ENCODE measurements at regions not wholly inside any gene's neighbourhood (a gene's known extent, or its start where the extent isn't known, plus 50 kb on each side); places are given as distances from the start of the nearest gene placed in this dataset.

DNA sequence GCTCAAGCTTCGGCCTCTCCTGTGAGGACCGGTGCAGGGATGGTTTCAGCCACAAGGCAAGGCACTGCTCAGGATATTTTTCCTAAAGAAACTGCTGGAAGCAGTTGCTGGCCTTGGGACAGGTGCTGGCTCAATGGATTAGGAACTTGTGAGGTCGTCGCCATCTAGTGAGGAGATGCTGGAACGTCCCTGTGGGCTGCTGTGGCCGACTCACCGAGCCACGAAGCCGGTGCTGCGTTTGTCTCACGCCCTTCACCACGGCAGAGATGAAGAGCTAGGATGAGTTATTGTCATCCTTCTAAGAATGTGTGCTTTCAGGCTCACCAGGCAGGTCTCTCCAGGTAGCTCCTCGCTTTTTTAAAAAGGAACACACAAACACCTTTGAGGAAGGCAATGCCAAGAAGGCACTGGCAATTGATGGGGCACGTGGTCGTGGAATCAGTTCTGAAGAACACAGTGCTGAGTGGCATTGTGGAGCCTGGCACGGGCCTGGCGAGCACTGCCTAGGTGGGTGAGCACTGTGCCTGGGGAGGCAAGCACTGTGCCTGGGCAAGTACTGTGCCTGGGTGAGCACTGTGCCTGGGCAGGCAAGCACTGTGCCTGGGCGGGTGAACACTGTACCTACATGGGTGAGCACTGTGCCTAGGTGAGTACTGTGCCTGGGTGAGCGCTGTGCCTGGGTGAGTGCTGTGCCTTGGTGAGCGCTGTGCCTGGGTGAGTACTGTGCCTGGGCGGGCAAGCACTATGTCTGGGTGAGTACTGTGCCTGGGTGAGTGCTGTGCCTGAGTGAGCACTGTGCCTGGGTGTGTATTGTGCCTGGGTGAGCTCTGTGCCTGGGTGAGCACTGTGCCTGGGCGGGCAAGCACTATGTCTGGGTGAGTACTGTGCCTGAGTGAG is 140.4 kb downstream of the TEX29 start:
- Histone ChIP-seq H3K9me3 (ENCODE audit: low read depth) (no peaks in the 10 kb centered on the region), H3K27ac (no peak overlapping the region), H3K4me1 (ENCODE audit: low read depth) (no peaks in the 10 kb centered on the region), H3K36me3 (no peaks in the 10 kb centered on the region), H3K4me3 (no peak overlapping the region), H3K27me3 (peaks cover 28% of the 10 kb centered on the region)
- TF ChIP-seq, protein P1, sequence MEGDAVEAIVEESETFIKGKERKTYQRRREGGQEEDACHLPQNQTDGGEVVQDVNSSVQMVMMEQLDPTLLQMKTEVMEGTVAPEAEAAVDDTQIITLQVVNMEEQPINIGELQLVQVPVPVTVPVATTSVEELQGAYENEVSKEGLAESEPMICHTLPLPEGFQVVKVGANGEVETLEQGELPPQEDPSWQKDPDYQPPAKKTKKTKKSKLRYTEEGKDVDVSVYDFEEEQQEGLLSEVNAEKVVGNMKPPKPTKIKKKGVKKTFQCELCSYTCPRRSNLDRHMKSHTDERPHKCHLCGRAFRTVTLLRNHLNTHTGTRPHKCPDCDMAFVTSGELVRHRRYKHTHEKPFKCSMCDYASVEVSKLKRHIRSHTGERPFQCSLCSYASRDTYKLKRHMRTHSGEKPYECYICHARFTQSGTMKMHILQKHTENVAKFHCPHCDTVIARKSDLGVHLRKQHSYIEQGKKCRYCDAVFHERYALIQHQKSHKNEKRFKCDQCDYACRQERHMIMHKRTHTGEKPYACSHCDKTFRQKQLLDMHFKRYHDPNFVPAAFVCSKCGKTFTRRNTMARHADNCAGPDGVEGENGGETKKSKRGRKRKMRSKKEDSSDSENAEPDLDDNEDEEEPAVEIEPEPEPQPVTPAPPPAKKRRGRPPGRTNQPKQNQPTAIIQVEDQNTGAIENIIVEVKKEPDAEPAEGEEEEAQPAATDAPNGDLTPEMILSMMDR (IDR thresholded peaks at IDR 0.05; ENCODE audit: low read depth, low read length) = peak; percentile 34
- peak; percentile 41 to 66 for DNase-seq (ENCODE audit: low read depth in 1 of 2, low spot score in 1 of 2)

DNA sequence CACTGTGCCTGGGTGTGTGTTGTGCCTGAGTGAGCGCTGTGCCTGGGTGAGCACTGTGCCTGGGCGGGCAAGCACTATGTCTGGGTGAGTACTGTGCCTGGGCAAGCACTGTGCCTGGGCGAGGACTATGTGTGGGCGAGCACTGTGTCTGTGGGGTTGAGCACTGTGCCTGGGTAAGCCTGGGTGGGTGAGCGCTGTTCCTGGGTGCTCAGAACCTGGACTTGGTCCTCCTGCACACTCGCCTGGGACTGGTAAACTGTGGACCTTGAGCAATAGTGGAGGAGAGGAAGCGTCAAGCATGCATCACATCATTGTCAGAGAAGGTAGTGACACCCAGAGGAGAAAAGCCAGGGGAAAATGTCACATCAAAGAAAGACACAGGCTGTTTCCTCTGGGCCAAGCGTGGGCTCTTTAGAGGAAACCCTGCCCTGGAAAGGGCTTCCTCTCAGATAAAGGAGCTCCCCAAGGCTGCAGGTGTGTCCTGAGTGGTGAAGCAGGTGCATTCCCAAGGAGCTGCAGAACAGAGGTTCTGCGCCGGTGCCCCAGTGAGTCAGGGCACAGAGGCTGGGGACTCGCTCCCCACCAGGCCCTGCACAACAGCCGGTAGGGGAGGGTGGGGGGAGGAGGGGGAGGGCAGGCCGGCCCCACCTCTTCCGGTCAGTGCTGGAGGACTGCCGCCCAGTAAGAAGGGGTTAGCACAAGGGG is 141.2 kb downstream of the TEX29 start:
- H3K27me3 ChIP-seq = peaks cover 28% of the 10 kb centered on the region
- H3K27ac ChIP-seq = no peak overlapping the region
- no peaks in the 10 kb centered on the region for H3K9me3 ChIP-seq (ENCODE audit: low read depth)
- DNase-seq (ENCODE audit: low read depth in 1 of 2, low spot score in 1 of 2) = no peak
- TF ChIP-seq, protein P1 (IDR thresholded peaks at IDR 0.05; ENCODE audit: low read depth, low read length) = no peak
- H3K4me1 ChIP-seq (ENCODE audit: low read depth) = no peaks in the 10 kb centered on the region
- H3K4me3 ChIP-seq = no peak overlapping the region
- no peaks in the 10 kb centered on the region for H3K36me3 ChIP-seq

DNA sequence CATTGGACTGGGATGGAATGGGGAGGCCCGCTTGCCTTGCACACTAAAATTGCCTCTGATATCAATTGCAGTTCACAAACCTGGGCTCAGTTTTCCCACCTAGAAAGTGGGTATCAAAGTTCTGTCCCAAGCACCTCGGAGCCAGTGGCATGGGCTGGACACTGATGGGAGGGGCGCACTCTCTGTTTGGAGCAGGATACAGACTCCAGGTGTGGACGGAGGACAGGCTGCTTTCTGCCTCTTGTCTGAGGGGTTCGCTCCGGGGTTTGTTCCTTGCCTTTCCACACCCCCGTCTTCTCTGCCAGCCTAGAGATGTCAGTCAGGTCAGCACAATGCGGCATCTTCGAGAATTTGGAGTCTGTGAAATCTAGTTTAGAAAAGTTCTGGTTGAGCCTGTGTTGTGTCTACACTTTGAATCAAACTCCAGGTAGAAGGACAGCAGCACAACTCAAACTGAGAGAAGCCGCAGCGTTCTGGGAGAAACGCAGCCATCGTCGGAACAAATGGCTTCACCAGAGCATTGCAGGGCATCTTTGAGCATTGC is 141.9 kb downstream of the TEX29 start:
- DNase-seq (ENCODE audit: low read depth in 1 of 2, low spot score in 1 of 2) = no peak
- Histone ChIP-seq H3K4me1 (ENCODE audit: low read depth) (no peaks in the 10 kb centered on the region), H3K9me3 (ENCODE audit: low read depth) (no peaks in the 10 kb centered on the region), H3K27me3 (peaks cover 28% of the 10 kb centered on the region), H3K27ac (no peak overlapping the region), H3K4me3 (no peak overlapping the region), H3K36me3 (no peaks in the 10 kb centered on the region)
- TF ChIP-seq, protein P1 (IDR thresholded peaks at IDR 0.05; ENCODE audit: low read depth, low read length) = no peak

DNA sequence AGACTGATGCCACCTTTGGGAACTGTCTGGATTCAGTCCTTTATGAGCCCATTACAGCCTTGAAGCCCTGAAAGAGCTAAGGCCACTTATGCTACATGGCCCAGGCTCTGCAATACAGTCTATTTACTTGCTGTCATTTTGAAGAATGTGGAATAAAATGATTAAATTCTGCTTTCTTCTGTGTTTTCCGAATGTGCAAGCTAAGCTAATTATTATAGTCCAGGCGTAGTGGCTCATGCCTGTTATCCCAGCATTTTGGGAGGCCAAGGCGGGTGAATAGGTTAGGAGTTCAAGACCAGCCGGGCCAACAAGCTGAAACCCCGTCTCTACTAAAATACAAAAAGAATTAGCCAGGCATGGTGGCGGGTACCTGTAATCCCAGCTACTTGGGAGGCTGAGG is 142.5 kb downstream of the TEX29 start:
- no peak overlapping the region for H3K4me3 ChIP-seq
- TF ChIP-seq, protein P1 (IDR thresholded peaks at IDR 0.05; ENCODE audit: low read depth, low read length) = no peak

DNA sequence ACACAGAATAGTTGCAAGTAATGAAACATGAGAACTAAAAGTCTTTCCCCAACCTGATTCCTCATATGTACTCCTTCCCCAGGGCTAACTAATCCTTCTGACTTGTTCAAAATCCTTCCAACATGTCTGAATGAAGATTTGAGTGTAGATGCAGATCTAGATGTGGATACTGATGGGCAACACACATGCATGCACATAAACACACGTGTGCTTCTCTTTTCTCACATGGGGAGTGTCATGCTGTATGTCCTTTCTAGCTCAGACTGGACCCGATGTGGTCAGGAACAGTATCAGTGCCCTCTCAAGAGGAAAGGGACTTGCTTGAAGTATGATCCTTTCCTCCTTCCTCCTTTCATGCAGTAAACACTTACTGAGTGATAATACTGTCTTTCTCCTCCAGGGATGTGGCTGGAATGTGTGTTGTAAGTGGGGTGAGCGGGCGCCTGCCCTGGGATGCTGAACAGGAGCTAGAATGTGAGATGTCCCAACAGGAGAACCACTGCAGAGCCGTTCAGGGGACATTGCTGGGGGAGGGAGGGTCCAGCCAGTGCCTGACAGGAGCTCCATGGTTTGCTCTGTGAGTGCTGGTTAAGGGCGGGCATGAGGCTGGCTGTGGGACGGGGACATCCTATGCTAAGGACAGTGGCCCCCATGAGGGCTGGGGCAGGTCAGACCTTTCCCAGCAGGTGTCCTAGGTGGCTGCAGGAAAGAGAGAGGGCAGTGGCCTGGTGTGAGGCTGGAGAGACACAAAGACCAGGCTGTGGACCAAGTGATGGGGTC is 146.9 kb downstream of the TEX29 start:
- Histone ChIP-seq H3K27ac (no peak overlapping the region), H3K36me3 (no peaks in the 10 kb centered on the region), H3K9me3 (ENCODE audit: low read depth) (no peaks in the 10 kb centered on the region), H3K4me3 (no peak overlapping the region), H3K4me1 (ENCODE audit: low read depth) (no peaks in the 10 kb centered on the region), H3K27me3 (peaks cover 29% of the 10 kb centered on the region)
- TF ChIP-seq, protein P1 (IDR thresholded peaks at IDR 0.05; ENCODE audit: low read depth, low read length) = no peak
- no peak for DNase-seq (ENCODE audit: low read depth in 1 of 2, low spot score in 1 of 2)

More for the DNA sequence above, 142.5 kb downstream of the TEX29 start:
- Histone ChIP-seq H3K36me3 (no peaks in the 10 kb centered on the region), H3K9me3 (ENCODE audit: low read depth) (no peaks in the 10 kb centered on the region), H3K4me1 (ENCODE audit: low read depth) (no peaks in the 10 kb centered on the region), H3K27ac (no peak overlapping the region), H3K27me3 (peaks cover 28% of the 10 kb centered on the region)
- no peak for DNase-seq (ENCODE audit: low read depth in 1 of 2, low spot score in 1 of 2)

All from cardiac muscle cell (in vitro differentiated cells and primary cell).